ENCODE measurements at regions not wholly inside any gene's neighbourhood (a gene's known extent, or its start where the extent isn't known, plus 50 kb on each side); places are given as distances from the start of the nearest gene placed in this dataset.

DNA sequence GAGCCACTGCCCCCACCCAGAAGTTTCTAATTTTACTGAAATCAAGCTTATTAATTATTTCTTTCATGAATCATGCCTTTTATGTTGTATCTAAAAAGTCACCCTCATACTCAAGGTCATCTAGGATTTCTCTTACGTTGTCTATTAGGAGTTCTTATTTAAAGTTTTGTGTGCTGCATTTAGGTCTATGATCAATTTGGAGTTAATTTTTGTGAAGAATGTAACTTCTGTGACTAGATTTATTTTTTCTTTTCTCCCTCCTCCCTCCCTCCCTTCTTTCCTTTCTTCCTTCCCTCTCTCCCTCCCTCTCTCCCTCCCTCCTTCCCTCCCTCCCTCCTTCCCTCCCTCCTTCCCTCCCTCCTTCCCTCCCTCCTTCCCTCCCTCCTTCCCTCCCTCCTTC, 317.6 kb downstream of the PLA2G4A start:
- Histone ChIP-seq H3K4me1 (ENCODE audit: control insufficient read depth in 4 of 4, insufficient read depth in 4 of 4, low read length in 3 of 4) (no peaks in the 10 kb centered on the region), H3K9ac (ENCODE audit: low read depth in 1 of 2, low read length in 2 of 2) (no peak overlapping the region), H3K27me3 (ENCODE audit: control insufficient read depth in 4 of 4, insufficient read depth in 4 of 4, low read length in 3 of 4) (no peaks in the 10 kb centered on the region), H3K36me3 (ENCODE audit: control insufficient read depth in 4 of 4, insufficient read depth in 3 of 4, low read depth in 1 of 4, low read length in 3 of 4) (no peaks in the 10 kb centered on the region), H3K4me3 (ENCODE audit: low read depth in 1 of 3, low read length in 3 of 3) (no peak overlapping the region), H3K27ac (ENCODE audit: low read depth in 1 of 2, low read length in 2 of 2) (no peak overlapping the region), H3K9me3 (ENCODE audit: control insufficient read depth in 4 of 4, low read length in 3 of 4) (peaks cover 0 to 4% (median 0%) of the 10 kb centered on the region in 4 donors)
- no peak for DNase-seq (ENCODE audit: low spot score)
- TF ChIP-seq, protein P1, sequence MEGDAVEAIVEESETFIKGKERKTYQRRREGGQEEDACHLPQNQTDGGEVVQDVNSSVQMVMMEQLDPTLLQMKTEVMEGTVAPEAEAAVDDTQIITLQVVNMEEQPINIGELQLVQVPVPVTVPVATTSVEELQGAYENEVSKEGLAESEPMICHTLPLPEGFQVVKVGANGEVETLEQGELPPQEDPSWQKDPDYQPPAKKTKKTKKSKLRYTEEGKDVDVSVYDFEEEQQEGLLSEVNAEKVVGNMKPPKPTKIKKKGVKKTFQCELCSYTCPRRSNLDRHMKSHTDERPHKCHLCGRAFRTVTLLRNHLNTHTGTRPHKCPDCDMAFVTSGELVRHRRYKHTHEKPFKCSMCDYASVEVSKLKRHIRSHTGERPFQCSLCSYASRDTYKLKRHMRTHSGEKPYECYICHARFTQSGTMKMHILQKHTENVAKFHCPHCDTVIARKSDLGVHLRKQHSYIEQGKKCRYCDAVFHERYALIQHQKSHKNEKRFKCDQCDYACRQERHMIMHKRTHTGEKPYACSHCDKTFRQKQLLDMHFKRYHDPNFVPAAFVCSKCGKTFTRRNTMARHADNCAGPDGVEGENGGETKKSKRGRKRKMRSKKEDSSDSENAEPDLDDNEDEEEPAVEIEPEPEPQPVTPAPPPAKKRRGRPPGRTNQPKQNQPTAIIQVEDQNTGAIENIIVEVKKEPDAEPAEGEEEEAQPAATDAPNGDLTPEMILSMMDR (IDR thresholded peaks at IDR 0.05; ENCODE audit: low read depth, low read length, missing input control): no peak
- TF ChIP-seq TAF1 (conservative IDR thresholded peaks at IDR 0.05): no peak
- TF ChIP-seq GABPA (IDR thresholded peaks at IDR 0.05 in 1 of 2, conservative IDR thresholded peaks at IDR 0.05 in 1 of 2): no peak
- TF ChIP-seq JUND (IDR thresholded peaks at IDR 0.05): no peak
- no peak for TF ChIP-seq RXRA (IDR thresholded peaks at IDR 0.05)
- no peak for TF ChIP-seq YY1 (IDR thresholded peaks at IDR 0.05)
- TF ChIP-seq, protein P2, sequence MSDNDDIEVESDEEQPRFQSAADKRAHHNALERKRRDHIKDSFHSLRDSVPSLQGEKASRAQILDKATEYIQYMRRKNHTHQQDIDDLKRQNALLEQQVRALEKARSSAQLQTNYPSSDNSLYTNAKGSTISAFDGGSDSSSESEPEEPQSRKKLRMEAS (IDR thresholded peaks at IDR 0.05): no peak
- no peak for TF ChIP-seq HNF4G (IDR thresholded peaks at IDR 0.05)
- no peak for TF ChIP-seq NR2F2 (IDR thresholded peaks at IDR 0.05)
- TF ChIP-seq EGR1 (IDR thresholded peaks at IDR 0.05; ENCODE audit: low read depth in 2 of 2): no peak
- TF ChIP-seq, protein P3, sequence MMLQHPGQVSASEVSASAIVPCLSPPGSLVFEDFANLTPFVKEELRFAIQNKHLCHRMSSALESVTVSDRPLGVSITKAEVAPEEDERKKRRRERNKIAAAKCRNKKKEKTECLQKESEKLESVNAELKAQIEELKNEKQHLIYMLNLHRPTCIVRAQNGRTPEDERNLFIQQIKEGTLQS (IDR thresholded peaks at IDR 0.05): no peak
- no peak for TF ChIP-seq FOXA1 (IDR thresholded peaks at IDR 0.05)
- 38% methylated on average over 1 of the region's 1 CpG for WGBS

DNA sequence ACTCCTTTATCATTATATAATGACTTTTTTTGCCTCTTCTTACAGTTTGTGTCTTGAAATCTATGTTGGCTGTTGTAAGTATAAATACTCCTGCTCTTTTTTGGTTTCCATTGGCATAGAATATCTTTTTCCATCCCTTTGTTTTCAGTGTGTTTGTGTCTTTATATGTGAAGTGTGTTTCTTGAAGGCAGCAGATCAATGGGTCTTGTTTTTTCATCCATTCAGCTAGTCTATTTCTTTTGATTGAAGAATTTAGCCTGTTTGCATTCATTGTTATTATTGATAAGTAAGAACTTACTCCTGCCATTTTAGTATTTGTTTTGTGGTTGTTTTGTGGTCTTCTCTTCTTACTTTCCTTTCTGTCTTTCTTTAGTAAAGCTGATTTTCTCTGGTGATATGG, 322.8 kb downstream of the PLA2G4A start:
- no peak overlapping the region for H3K27ac ChIP-seq (ENCODE audit: low read depth in 1 of 2, low read length in 2 of 2)
- peaks cover 0 to 7% (median 2%) of the 10 kb centered on the region in 4 donors for H3K9me3 ChIP-seq (ENCODE audit: control insufficient read depth in 4 of 4, low read length in 3 of 4)
- no peak overlapping the region for H3K9ac ChIP-seq (ENCODE audit: low read depth in 1 of 2, low read length in 2 of 2)
- no peaks in the 10 kb centered on the region for H3K36me3 ChIP-seq (ENCODE audit: control insufficient read depth in 4 of 4, insufficient read depth in 3 of 4, low read depth in 1 of 4, low read length in 3 of 4)
- no peaks in the 10 kb centered on the region for H3K27me3 ChIP-seq (ENCODE audit: control insufficient read depth in 4 of 4, insufficient read depth in 4 of 4, low read length in 3 of 4)
- H3K4me1 ChIP-seq (ENCODE audit: control insufficient read depth in 4 of 4, insufficient read depth in 4 of 4, low read length in 3 of 4): no peaks in the 10 kb centered on the region
- TF ChIP-seq HNF4A (conservative IDR thresholded peaks at IDR 0.05): no peak
- TF ChIP-seq EGR1 (IDR thresholded peaks at IDR 0.05; ENCODE audit: low read depth in 2 of 2): no peak
- no peak for TF ChIP-seq RXRA (IDR thresholded peaks at IDR 0.05)
- TF ChIP-seq FOXA1 (IDR thresholded peaks at IDR 0.05): no peak
- no peak for TF ChIP-seq TAF1 (conservative IDR thresholded peaks at IDR 0.05)
- TF ChIP-seq, protein P4, sequence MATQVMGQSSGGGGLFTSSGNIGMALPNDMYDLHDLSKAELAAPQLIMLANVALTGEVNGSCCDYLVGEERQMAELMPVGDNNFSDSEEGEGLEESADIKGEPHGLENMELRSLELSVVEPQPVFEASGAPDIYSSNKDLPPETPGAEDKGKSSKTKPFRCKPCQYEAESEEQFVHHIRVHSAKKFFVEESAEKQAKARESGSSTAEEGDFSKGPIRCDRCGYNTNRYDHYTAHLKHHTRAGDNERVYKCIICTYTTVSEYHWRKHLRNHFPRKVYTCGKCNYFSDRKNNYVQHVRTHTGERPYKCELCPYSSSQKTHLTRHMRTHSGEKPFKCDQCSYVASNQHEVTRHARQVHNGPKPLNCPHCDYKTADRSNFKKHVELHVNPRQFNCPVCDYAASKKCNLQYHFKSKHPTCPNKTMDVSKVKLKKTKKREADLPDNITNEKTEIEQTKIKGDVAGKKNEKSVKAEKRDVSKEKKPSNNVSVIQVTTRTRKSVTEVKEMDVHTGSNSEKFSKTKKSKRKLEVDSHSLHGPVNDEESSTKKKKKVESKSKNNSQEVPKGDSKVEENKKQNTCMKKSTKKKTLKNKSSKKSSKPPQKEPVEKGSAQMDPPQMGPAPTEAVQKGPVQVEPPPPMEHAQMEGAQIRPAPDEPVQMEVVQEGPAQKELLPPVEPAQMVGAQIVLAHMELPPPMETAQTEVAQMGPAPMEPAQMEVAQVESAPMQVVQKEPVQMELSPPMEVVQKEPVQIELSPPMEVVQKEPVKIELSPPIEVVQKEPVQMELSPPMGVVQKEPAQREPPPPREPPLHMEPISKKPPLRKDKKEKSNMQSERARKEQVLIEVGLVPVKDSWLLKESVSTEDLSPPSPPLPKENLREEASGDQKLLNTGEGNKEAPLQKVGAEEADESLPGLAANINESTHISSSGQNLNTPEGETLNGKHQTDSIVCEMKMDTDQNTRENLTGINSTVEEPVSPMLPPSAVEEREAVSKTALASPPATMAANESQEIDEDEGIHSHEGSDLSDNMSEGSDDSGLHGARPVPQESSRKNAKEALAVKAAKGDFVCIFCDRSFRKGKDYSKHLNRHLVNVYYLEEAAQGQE (IDR thresholded peaks at IDR 0.05): no peak
- TF ChIP-seq, protein P5, sequence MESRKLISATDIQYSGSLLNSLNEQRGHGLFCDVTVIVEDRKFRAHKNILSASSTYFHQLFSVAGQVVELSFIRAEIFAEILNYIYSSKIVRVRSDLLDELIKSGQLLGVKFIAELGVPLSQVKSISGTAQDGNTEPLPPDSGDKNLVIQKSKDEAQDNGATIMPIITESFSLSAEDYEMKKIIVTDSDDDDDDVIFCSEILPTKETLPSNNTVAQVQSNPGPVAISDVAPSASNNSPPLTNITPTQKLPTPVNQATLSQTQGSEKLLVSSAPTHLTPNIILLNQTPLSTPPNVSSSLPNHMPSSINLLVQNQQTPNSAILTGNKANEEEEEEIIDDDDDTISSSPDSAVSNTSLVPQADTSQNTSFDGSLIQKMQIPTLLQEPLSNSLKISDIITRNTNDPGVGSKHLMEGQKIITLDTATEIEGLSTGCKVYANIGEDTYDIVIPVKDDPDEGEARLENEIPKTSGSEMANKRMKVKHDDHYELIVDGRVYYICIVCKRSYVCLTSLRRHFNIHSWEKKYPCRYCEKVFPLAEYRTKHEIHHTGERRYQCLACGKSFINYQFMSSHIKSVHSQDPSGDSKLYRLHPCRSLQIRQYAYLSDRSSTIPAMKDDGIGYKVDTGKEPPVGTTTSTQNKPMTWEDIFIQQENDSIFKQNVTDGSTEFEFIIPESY (IDR thresholded peaks at IDR 0.05): no peak
- TF ChIP-seq SP1 (IDR thresholded peaks at IDR 0.05): no peak
- TF ChIP-seq YY1 (IDR thresholded peaks at IDR 0.05): no peak
- TF ChIP-seq, protein P2 (IDR thresholded peaks at IDR 0.05): no peak
- TF ChIP-seq JUND (IDR thresholded peaks at IDR 0.05): no peak
- TF ChIP-seq, protein P1 (IDR thresholded peaks at IDR 0.05; ENCODE audit: low read depth, low read length, missing input control): no peak
- H3K4me3 ChIP-seq (ENCODE audit: low read depth in 1 of 3, low read length in 3 of 3): no peak overlapping the region
- DNase-seq (ENCODE audit: low spot score): no peak

All from liver (tissue), 8 donors.